ENCODE measurements at regions not wholly inside any gene's neighbourhood (a gene's known extent, or its start where the extent isn't known, plus 50 kb on each side); places are given as distances from the start of the nearest gene placed in this dataset.

GRCh38 chr4:138297743-138298405, 55.7 kb upstream of the SLC7A11 start:
- H3K4me3 ChIP-seq (ENCODE audit: low read depth, low read length): no peak overlapping the region
- no peak for TF ChIP-seq POLR2A (IDR thresholded peaks at IDR 0.05; ENCODE audit: extremely low read depth, insufficient read length)
- TF ChIP-seq, protein P1, sequence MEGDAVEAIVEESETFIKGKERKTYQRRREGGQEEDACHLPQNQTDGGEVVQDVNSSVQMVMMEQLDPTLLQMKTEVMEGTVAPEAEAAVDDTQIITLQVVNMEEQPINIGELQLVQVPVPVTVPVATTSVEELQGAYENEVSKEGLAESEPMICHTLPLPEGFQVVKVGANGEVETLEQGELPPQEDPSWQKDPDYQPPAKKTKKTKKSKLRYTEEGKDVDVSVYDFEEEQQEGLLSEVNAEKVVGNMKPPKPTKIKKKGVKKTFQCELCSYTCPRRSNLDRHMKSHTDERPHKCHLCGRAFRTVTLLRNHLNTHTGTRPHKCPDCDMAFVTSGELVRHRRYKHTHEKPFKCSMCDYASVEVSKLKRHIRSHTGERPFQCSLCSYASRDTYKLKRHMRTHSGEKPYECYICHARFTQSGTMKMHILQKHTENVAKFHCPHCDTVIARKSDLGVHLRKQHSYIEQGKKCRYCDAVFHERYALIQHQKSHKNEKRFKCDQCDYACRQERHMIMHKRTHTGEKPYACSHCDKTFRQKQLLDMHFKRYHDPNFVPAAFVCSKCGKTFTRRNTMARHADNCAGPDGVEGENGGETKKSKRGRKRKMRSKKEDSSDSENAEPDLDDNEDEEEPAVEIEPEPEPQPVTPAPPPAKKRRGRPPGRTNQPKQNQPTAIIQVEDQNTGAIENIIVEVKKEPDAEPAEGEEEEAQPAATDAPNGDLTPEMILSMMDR (IDR thresholded peaks at IDR 0.05; ENCODE audit: low read depth, low read length): no peak
- TF ChIP-seq MYC (IDR thresholded peaks at IDR 0.05; ENCODE audit: low read depth, low read length): no peak
- no peak for TF ChIP-seq MAX (IDR thresholded peaks at IDR 0.05; ENCODE audit: low read depth, low read length)
- DNase-seq (ENCODE audit: low read depth): no peak

DNA sequence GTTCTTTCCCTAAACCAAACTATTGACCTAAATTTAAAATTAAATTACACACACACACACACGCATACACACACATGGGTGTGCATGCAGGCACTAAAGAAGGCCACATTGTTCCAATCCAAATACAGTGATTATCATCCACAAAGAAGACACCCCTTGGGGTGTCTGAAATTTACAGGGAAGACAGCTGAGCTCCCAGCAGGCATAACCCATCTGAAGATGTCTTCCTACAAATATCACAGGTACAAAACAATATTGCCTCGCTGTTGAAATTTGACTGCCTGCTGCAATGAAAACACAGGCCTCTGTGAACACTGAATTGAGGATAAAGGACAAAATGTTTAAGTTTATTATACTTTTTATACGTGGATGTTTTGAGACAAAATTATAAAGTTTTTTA, 50.2 kb upstream of the SLC7A11 start:
- no peak for TF ChIP-seq MYC (IDR thresholded peaks at IDR 0.05; ENCODE audit: low read depth, low read length)
- TF ChIP-seq POLR2A (IDR thresholded peaks at IDR 0.05; ENCODE audit: extremely low read depth, insufficient read length): no peak
- TF ChIP-seq MAX (IDR thresholded peaks at IDR 0.05; ENCODE audit: low read depth, low read length): no peak
- TF ChIP-seq, protein P1 (IDR thresholded peaks at IDR 0.05; ENCODE audit: low read depth, low read length): no peak
- DNase-seq (ENCODE audit: low read depth): no peak
- no peak overlapping the region for H3K4me3 ChIP-seq (ENCODE audit: low read depth, low read length)
